ENCODE measurements at regions not wholly inside any gene's neighbourhood (a gene's known extent, or its start where the extent isn't known, plus 50 kb on each side); places are given as distances from the start of the nearest gene placed in this dataset.

DNA sequence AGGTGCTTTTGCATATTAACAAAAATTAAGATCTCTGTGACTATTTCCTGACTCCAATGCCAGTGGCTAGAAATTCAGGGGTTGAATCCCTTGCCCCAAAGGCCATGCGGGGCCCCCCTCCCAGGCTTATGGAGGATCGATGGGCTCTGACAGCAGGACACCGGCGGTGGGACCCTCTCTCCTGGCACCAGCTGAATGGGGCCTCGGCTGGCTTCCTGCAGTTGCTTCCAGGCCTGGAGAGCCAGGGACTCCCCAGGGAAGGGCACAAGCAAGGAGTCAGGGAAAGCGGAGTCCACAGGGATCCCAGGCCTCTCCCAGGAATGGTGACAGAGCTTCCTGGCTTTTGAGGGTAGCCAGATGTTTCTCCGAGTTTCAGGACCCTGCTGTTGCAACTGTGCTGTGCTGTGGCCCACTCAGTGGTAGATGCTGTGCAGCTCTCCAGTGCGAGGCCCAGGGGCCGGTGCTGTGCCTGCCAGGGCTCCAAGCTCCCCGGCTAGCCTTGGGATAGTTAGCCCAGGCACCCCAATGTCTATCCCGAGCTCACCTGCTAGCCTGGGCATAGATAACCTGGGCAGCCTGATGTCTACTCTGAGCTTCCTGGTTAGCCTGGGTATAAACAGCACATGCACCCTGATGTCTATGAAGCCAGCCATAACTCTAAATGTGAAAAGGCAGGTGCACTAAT lies 372.6 kb downstream of the SHANK2 start:
- FAIRE-seq, result no peak
- Histone ChIP-seq H2AFZ (ENCODE audit: low read length) (no peak overlapping the region), H3K27me3 (ENCODE audit: control insufficient read depth in 1 of 2, insufficient read depth in 2 of 2, low read length in 2 of 2) (no peaks in the 10 kb centered on the region), H3K4me2 (ENCODE audit: low read depth, low read length) (no peak overlapping the region), H3K4me1 (ENCODE audit: insufficient read depth, low read length) (peaks cover 14% of the 10 kb centered on the region), H3K36me3 (replicated peaks in 1 of 2; ENCODE audit: control insufficient read depth in 1 of 2, insufficient read depth in 2 of 2, low read length in 2 of 2) (peaks cover 2 to 15% of the 10 kb centered on the region in 2 experiments; a peak in 1 of 5 replicates), H3K79me2 (ENCODE audit: insufficient read depth, low read length) (no peaks in the 10 kb centered on the region), H4K20me1 (ENCODE audit: insufficient read depth, low read length) (peaks cover 10% of the 10 kb centered on the region; the same call in 1 of the 2 replicates), H3K4me3 (replicated peaks in 1 of 3; ENCODE audit: insufficient read depth in 1 of 3, low read depth in 2 of 3, low read length in 3 of 3) (no peak overlapping the region), H3K9me3 (ENCODE audit: low read length) (no peaks in the 10 kb centered on the region), H3K9ac (ENCODE audit: insufficient read depth, low read depth, low read length) (no peak overlapping the region), H3K27ac (ENCODE audit: extremely low read length, insufficient read depth, low read length) (no peak overlapping the region)
- TF ChIP-seq, protein P1, sequence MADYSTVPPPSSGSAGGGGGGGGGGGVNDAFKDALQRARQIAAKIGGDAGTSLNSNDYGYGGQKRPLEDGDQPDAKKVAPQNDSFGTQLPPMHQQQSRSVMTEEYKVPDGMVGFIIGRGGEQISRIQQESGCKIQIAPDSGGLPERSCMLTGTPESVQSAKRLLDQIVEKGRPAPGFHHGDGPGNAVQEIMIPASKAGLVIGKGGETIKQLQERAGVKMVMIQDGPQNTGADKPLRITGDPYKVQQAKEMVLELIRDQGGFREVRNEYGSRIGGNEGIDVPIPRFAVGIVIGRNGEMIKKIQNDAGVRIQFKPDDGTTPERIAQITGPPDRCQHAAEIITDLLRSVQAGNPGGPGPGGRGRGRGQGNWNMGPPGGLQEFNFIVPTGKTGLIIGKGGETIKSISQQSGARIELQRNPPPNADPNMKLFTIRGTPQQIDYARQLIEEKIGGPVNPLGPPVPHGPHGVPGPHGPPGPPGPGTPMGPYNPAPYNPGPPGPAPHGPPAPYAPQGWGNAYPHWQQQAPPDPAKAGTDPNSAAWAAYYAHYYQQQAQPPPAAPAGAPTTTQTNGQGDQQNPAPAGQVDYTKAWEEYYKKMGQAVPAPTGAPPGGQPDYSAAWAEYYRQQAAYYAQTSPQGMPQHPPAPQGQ (CRISPR knock-in tag; IDR thresholded peaks at IDR 0.05; ENCODE audit: borderline replicate concordance), result no peak
- TF ChIP-seq, protein P2, sequence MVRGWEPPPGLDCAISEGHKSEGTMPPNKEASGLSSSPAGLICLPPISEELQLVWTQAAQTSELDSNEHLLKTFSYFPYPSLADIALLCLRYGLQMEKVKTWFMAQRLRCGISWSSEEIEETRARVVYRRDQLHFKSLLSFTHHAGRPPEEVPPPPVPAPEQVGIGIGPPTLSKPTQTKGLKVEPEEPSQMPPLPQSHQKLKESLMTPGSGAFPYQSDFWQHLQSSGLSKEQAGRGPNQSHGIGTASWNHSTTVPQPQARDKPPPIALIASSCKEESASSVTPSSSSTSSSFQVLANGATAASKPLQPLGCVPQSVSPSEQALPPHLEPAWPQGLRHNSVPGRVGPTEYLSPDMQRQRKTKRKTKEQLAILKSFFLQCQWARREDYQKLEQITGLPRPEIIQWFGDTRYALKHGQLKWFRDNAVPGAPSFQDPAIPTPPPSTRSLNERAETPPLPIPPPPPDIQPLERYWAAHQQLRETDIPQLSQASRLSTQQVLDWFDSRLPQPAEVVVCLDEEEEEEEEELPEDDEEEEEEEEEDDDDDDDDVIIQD (CRISPR knock-in tag; IDR thresholded peaks at IDR 0.05; ENCODE audit: low read depth), result no peak
- TF ChIP-seq HIVEP1 (CRISPR knock-in tag; IDR thresholded peaks at IDR 0.05) (no peak), RNF2 (conservative IDR thresholded peaks at IDR 0.05; ENCODE audit: low read depth) (no peak), ZNF430 (CRISPR knock-in tag; IDR thresholded peaks at IDR 0.05) (no peak), ZFY (CRISPR knock-in tag; IDR thresholded peaks at IDR 0.05) (no peak), SALL2 (CRISPR knock-in tag; IDR thresholded peaks at IDR 0.05) (no peak), ESRRA (CRISPR knock-in tag; IDR thresholded peaks at IDR 0.05; ENCODE audit: low read depth) (no peak), STAG1 (CRISPR knock-in tag; IDR thresholded peaks at IDR 0.05) (no peak)
- ChIA-PET POLR2A (no interaction called here), CTCF (ENCODE audit: low intra/inter-chr PET ratio, low total read pairs) (no interaction called here)
- no peak for ATAC-seq
- in situ Hi-C loops (cut with HindIII; ENCODE audit: extremely low pct_ligation_motif_present, low pct_unique_long_range_greater_than_20kb) (no loop called here), intact Hi-C loops (cut with micrococcal nuclease; ENCODE audit: unreplicated experiment) (no loop called here)
- WGBS (ENCODE audit: low lambda C conversion rate), result 100% methylated on average over 1 of the region's 11 CpGs
- DNase-seq (ENCODE audit: low spot score), result no peak
- no TSS peak for BruUV-seq (replicated peaks)
